Endothelial cell (in vitro differentiated cells): ENCODE measurements at regions not wholly inside any gene's neighbourhood (a gene's known extent, or its start where the extent isn't known, plus 50 kb on each side); places are given as distances from the start of the nearest gene placed in this dataset.

Experiments used
- DNase-seq: peaks from one replicate; pipeline ENCODE4 v3.0.0; 2021; ENCODE audit warnings: low spot score
- H3K27ac Mint-ChIP-seq: one replicate; pipeline ENCODE4 v1.8.0; 2021; ENCODE audit warnings: mixed read lengths, inconsistent platforms; ENCODE audit not compliant: unreplicated experiment
- H3K27me3 Mint-ChIP-seq: one replicate; pipeline ENCODE4 v1.8.0; 2021; ENCODE audit warnings: mild to moderate bottlenecking, moderate library complexity, mixed read lengths, inconsistent platforms; ENCODE audit not compliant: unreplicated experiment
- H3K36me3 Mint-ChIP-seq: one replicate; pipeline ENCODE4 v1.8.0; 2021; ENCODE audit warnings: mild to moderate bottlenecking, low read depth, mixed read lengths, inconsistent platforms; ENCODE audit not compliant: unreplicated experiment
- H3K4me1 Mint-ChIP-seq: one replicate; pipeline ENCODE4 v1.8.0; 2021; ENCODE audit warnings: mild to moderate bottlenecking, mixed read lengths, inconsistent platforms; ENCODE audit not compliant: unreplicated experiment
- H3K4me3 Mint-ChIP-seq: one replicate; pipeline ENCODE4 v1.8.0; 2021; ENCODE audit warnings: mild to moderate bottlenecking, mixed read lengths, inconsistent platforms; ENCODE audit not compliant: unreplicated experiment
- H3K9me3 Mint-ChIP-seq: one replicate; pipeline ENCODE4 v1.8.0; 2021; ENCODE audit warnings: mixed read lengths, inconsistent platforms; ENCODE audit not compliant: unreplicated experiment
- CTCF ChIP-seq: fragments of 200-600 bp; sonication (generic); IDR thresholded peaks from one replicate; pipeline ENCODE4 v1.5.0; 2021; ENCODE audit warnings: antibody characterized with exemption; ENCODE audit not compliant: unreplicated experiment

DNA sequence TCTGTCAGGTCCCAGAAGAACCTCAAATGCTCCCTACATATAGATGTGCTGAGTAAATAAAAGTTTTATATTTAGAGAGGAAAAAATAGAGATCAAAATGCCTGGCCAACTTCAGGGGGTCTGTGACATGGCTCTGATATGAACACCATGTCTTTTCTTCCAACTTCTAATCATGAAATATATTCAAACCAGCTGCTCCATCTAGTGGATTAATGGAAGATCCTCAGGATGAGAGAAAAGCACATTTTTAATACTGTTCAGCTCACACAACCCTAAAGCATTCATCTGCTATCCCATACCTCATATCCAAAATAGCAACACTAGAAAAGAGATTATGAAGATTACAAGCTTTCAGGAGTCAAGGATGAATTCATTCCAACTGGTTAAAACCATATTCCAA, 56.0 kb upstream of the DOCK9 start:
- Mint-ChIP-seq H3K36me3 (peaks cover 24% of the 10 kb centered on the region), H3K9me3 (no peaks in the 10 kb centered on the region), H3K4me3 (no peak overlapping the region), H3K4me1 (peaks cover 25% of the 10 kb centered on the region), H3K27ac (peak overlapping the region; percentile 62), H3K27me3 (peaks cover 7% of the 10 kb centered on the region)
- TF ChIP-seq CTCF: peak; percentile 26
- no peak for DNase-seq

DNA sequence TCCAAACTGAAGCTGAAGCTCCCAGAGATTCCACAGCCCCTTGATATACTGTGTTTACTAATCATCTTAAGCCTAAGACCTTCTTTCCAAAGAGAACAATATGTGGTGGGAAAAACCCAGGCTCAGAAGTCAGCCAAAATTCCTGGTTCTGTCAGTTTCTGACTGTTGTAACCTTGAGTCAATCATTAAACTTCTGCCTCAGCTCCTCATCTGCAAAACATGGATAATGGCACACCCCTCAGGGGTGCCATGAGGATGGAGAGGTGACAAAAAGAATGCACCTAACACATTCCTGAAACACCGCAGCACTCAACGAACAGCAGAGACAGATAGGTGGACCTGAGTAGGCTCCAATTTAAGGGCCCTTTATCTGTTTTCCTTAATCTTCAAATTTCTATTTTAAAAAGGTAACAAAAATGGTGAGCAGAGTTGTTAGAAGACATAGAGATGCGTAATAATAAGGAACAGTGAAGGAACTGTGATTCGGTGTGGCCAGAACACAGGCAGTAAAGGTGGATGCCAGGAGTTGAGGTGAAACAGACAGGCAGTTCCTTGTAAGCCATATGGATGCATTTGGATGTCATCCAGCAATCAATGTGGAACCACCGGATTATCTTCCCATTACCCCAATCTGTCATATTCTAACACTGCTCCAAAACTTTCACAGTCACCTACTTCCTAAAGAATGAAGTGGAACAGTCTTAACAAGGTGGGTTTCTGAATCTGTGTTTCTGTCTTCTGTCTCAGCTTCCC, 56.6 kb upstream of the DOCK9 start:
- Mint-ChIP-seq H3K27ac (peak overlapping the region; percentile 62), H3K36me3 (peaks cover 21% of the 10 kb centered on the region), H3K4me3 (peak overlapping the region; percentile 5), H3K4me1 (peaks cover 24% of the 10 kb centered on the region), H3K27me3 (peaks cover 5% of the 10 kb centered on the region), H3K9me3 (no peaks in the 10 kb centered on the region)
- no peak for DNase-seq
- TF ChIP-seq CTCF: no peak

GRCh38 chr13:99035715-99036114, 57.9 kb upstream of the DOCK9 start:
- Mint-ChIP-seq H3K4me3 (peak overlapping the region; percentile 56), H3K36me3 (peaks cover 21% of the 10 kb centered on the region), H3K27me3 (peaks cover 5% of the 10 kb centered on the region), H3K4me1 (peaks cover 27% of the 10 kb centered on the region), H3K9me3 (no peaks in the 10 kb centered on the region), H3K27ac (no peak overlapping the region)
- no peak for TF ChIP-seq CTCF
- DNase-seq: no peak

GRCh38 chr13:99037756-99038155, 59.9 kb upstream of the DOCK9 start:
- Mint-ChIP-seq H3K27me3 (peaks cover 5% of the 10 kb centered on the region), H3K27ac (no peak overlapping the region), H3K4me3 (no peak overlapping the region), H3K9me3 (no peaks in the 10 kb centered on the region), H3K36me3 (peaks cover 25% of the 10 kb centered on the region), H3K4me1 (peaks cover 41% of the 10 kb centered on the region)
- TF ChIP-seq CTCF: no peak
- DNase-seq: no peak

DNA sequence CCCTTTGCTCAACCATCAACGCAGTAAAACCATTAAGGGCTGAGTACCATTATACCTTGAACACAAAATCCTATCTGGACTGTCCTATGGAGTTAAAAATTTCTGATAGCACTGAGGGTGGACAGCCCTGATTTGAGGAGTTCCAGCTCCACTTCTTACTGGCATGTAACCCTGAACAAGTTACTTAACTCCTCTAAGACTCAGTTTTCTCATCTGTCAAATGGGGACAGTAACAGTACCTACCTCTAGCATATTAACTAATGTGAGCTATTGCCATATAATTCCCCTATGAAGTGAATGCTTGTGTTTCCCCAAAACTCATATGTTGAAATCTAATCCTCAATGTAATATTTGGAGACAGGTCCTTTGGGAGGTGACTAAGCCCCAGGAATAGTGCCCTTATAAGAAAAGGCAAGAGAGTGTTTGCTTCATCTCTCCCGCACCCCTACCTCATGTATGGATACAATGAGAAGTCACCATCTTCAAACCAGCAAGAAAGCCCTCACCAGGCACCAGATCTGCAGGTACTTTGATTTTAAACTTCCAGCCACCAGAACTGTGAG, 61.9 kb upstream of the DOCK9 start:
- peaks cover 7% of the 10 kb centered on the region for H3K27me3 Mint-ChIP-seq
- no peak for DNase-seq
- no peaks in the 10 kb centered on the region for H3K9me3 Mint-ChIP-seq
- H3K4me3 Mint-ChIP-seq: no peak overlapping the region
- H3K27ac Mint-ChIP-seq: no peak overlapping the region
- peaks cover 19% of the 10 kb centered on the region for H3K36me3 Mint-ChIP-seq
- peaks cover 43% of the 10 kb centered on the region for H3K4me1 Mint-ChIP-seq
- TF ChIP-seq CTCF: no peak
